Endothelial cell (in vitro differentiated cells): ENCODE measurements at regions not wholly inside any gene's neighbourhood (a gene's known extent, or its start where the extent isn't known, plus 50 kb on each side); places are given as distances from the start of the nearest gene placed in this dataset.
A peak's percentile ranks its signal among the peaks of the same experiment; 100 is the strongest.

Source experiments
- DNase-seq: peaks from one replicate; pipeline ENCODE4 v3.0.0; 2021; ENCODE audit warnings: low spot score
- H3K27ac Mint-ChIP-seq: one replicate; pipeline ENCODE4 v1.8.0; 2021; ENCODE audit warnings: mixed read lengths, inconsistent platforms; ENCODE audit not compliant: unreplicated experiment
- H3K27me3 Mint-ChIP-seq: one replicate; pipeline ENCODE4 v1.8.0; 2021; ENCODE audit warnings: mild to moderate bottlenecking, moderate library complexity, mixed read lengths, inconsistent platforms; ENCODE audit not compliant: unreplicated experiment
- H3K36me3 Mint-ChIP-seq: one replicate; pipeline ENCODE4 v1.8.0; 2021; ENCODE audit warnings: mild to moderate bottlenecking, low read depth, mixed read lengths, inconsistent platforms; ENCODE audit not compliant: unreplicated experiment
- H3K4me1 Mint-ChIP-seq: one replicate; pipeline ENCODE4 v1.8.0; 2021; ENCODE audit warnings: mild to moderate bottlenecking, mixed read lengths, inconsistent platforms; ENCODE audit not compliant: unreplicated experiment
- H3K4me3 Mint-ChIP-seq: one replicate; pipeline ENCODE4 v1.8.0; 2021; ENCODE audit warnings: mild to moderate bottlenecking, mixed read lengths, inconsistent platforms; ENCODE audit not compliant: unreplicated experiment
- H3K9me3 Mint-ChIP-seq: one replicate; pipeline ENCODE4 v1.8.0; 2021; ENCODE audit warnings: mixed read lengths, inconsistent platforms; ENCODE audit not compliant: unreplicated experiment
- TF ChIP-seq, protein P1 (sequence below): fragments of 200-600 bp; sonication (generic); IDR thresholded peaks from one replicate; pipeline ENCODE4 v1.5.0; 2021; ENCODE audit warnings: antibody characterized with exemption; ENCODE audit not compliant: unreplicated experiment

GRCh38 chr4:64174247-64174882, 234.9 kb downstream of the TECRL start:
- no peak overlapping the region for H3K27ac Mint-ChIP-seq
- H3K36me3 Mint-ChIP-seq: no peaks in the 10 kb centered on the region
- H3K27me3 Mint-ChIP-seq: no peaks in the 10 kb centered on the region
- H3K4me1 Mint-ChIP-seq: no peaks in the 10 kb centered on the region
- H3K9me3 Mint-ChIP-seq: no peaks in the 10 kb centered on the region
- TF ChIP-seq, protein P1, sequence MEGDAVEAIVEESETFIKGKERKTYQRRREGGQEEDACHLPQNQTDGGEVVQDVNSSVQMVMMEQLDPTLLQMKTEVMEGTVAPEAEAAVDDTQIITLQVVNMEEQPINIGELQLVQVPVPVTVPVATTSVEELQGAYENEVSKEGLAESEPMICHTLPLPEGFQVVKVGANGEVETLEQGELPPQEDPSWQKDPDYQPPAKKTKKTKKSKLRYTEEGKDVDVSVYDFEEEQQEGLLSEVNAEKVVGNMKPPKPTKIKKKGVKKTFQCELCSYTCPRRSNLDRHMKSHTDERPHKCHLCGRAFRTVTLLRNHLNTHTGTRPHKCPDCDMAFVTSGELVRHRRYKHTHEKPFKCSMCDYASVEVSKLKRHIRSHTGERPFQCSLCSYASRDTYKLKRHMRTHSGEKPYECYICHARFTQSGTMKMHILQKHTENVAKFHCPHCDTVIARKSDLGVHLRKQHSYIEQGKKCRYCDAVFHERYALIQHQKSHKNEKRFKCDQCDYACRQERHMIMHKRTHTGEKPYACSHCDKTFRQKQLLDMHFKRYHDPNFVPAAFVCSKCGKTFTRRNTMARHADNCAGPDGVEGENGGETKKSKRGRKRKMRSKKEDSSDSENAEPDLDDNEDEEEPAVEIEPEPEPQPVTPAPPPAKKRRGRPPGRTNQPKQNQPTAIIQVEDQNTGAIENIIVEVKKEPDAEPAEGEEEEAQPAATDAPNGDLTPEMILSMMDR: no peak
- no peak overlapping the region for H3K4me3 Mint-ChIP-seq
- DNase-seq: no peak

GRCh38 chr4:64166365-64166764, 242.9 kb downstream of the TECRL start:
- H3K27me3 Mint-ChIP-seq: no peaks in the 10 kb centered on the region
- H3K4me3 Mint-ChIP-seq: no peak overlapping the region
- no peak overlapping the region for H3K27ac Mint-ChIP-seq
- no peaks in the 10 kb centered on the region for H3K4me1 Mint-ChIP-seq
- no peaks in the 10 kb centered on the region for H3K36me3 Mint-ChIP-seq
- no peaks in the 10 kb centered on the region for H3K9me3 Mint-ChIP-seq
- TF ChIP-seq, protein P1: no peak
- no peak for DNase-seq

GRCh38 chr4:64158648-64159326, 250.5 kb downstream of the TECRL start:
- TF ChIP-seq, protein P1: peak; percentile 85
- H3K4me3 Mint-ChIP-seq: no peak overlapping the region
- no peaks in the 10 kb centered on the region for H3K4me1 Mint-ChIP-seq
- H3K27ac Mint-ChIP-seq: no peak overlapping the region
- H3K9me3 Mint-ChIP-seq: no peaks in the 10 kb centered on the region
- DNase-seq: peak; percentile 61
- H3K27me3 Mint-ChIP-seq: peaks cover 3% of the 10 kb centered on the region
- H3K36me3 Mint-ChIP-seq: no peaks in the 10 kb centered on the region

- no peaks in the 10 kb centered on the region for H3K36me3 Mint-ChIP-seq
- no peak for DNase-seq
- H3K9me3 Mint-ChIP-seq: no peaks in the 10 kb centered on the region
- TF ChIP-seq, protein P1: no peak
- no peak overlapping the region for H3K27ac Mint-ChIP-seq
- no peaks in the 10 kb centered on the region for H3K4me1 Mint-ChIP-seq
- H3K4me3 Mint-ChIP-seq: no peak overlapping the region
- H3K27me3 Mint-ChIP-seq: peaks cover 3% of the 10 kb centered on the region
These were observed 251.9 kb downstream of the TECRL start for GRCh38 chr4:64157397-64157796.

DNA sequence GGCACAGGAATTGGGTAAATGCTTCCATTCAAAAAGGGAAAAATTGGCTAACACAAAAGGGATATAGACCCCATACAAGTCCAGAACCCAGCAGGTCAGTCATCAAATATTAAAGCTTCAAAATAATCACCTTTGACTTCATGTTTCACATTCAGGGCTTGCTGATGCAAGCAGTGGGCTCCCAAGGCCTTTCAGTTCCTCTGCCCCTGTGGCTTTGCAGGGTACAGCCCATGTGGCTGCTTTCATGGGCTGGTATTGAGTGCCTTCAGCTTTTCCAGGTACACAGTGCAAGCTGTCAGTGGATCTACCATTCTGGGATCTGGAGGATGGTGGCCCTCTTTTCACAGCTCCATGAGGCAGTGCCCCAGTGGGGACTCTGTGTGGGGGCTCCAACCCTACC, 253.0 kb downstream of the TECRL start:
- peaks cover 3% of the 10 kb centered on the region for H3K27me3 Mint-ChIP-seq
- H3K4me1 Mint-ChIP-seq: no peaks in the 10 kb centered on the region
- H3K27ac Mint-ChIP-seq: no peak overlapping the region
- no peak for DNase-seq
- H3K4me3 Mint-ChIP-seq: no peak overlapping the region
- H3K9me3 Mint-ChIP-seq: no peaks in the 10 kb centered on the region
- H3K36me3 Mint-ChIP-seq: no peaks in the 10 kb centered on the region
- TF ChIP-seq, protein P1: no peak
